ENCODE measurements at regions not wholly inside any gene's neighbourhood (a gene's known extent, or its start where the extent isn't known, plus 50 kb on each side); places are given as distances from the start of the nearest gene placed in this dataset.

DNA sequence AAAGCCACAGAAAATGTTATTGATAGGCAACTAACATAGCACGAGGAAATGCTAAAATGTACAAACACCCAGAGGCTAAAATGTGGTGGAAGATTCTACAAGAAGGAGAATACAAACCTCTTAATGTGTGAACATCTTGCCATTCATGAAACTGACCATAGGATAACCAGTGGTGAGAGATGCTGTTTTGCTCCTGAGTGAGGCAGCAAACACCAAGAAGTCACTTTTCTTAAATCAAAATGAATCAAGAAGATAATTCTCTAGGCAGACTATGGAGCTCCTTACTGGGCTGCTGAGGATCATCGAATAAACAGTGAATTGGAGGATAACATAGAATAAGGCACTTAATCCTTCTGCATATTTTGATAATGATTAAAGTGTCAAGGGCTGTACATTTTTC is 375.4 kb upstream of the SLITRK6 start:
- WGBS, 2 donors (ENCODE audit: low coverage in 1 of 2): 19 to 33% methylated on average over 2 of the region's 2 CpGs
- ATAC-seq: no peak
- no peaks in the 10 kb centered on the region for H3K4me1 ChIP-seq
- no peaks in the 10 kb centered on the region for H3K9me3 ChIP-seq
- TF ChIP-seq POLR2A (IDR thresholded peaks at IDR 0.05) (no peak), POLR2AphosphoS5 (IDR thresholded peaks at IDR 0.05) (no peak), EP300 (IDR thresholded peaks at IDR 0.05) (no peak)
- TF ChIP-seq, protein P1, sequence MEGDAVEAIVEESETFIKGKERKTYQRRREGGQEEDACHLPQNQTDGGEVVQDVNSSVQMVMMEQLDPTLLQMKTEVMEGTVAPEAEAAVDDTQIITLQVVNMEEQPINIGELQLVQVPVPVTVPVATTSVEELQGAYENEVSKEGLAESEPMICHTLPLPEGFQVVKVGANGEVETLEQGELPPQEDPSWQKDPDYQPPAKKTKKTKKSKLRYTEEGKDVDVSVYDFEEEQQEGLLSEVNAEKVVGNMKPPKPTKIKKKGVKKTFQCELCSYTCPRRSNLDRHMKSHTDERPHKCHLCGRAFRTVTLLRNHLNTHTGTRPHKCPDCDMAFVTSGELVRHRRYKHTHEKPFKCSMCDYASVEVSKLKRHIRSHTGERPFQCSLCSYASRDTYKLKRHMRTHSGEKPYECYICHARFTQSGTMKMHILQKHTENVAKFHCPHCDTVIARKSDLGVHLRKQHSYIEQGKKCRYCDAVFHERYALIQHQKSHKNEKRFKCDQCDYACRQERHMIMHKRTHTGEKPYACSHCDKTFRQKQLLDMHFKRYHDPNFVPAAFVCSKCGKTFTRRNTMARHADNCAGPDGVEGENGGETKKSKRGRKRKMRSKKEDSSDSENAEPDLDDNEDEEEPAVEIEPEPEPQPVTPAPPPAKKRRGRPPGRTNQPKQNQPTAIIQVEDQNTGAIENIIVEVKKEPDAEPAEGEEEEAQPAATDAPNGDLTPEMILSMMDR (IDR thresholded peaks at IDR 0.05): no peak
- H3K36me3 ChIP-seq: no peaks in the 10 kb centered on the region
- no peaks in the 10 kb centered on the region for H3K27me3 ChIP-seq
- H3K27ac ChIP-seq: no peak overlapping the region
- no peak overlapping the region for H3K4me3 ChIP-seq

- Histone ChIP-seq H3K4me1 (no peaks in the 10 kb centered on the region), H3K4me3 (no peak overlapping the region), H3K36me3 (no peaks in the 10 kb centered on the region), H3K27me3 (no peaks in the 10 kb centered on the region), H3K27ac (no peak overlapping the region), H3K9me3 (no peaks in the 10 kb centered on the region)
- WGBS, 2 donors (ENCODE audit: low coverage in 1 of 2): 43 to 52% methylated on average over 3 of the region's 3 CpGs
- ATAC-seq: no peak
- TF ChIP-seq, protein P1 (IDR thresholded peaks at IDR 0.05): no peak
- TF ChIP-seq EP300 (IDR thresholded peaks at IDR 0.05) (no peak), POLR2A (IDR thresholded peaks at IDR 0.05) (no peak), POLR2AphosphoS5 (IDR thresholded peaks at IDR 0.05) (no peak)
Observed at GRCh38 chr13:86172961-86173360, 373.7 kb upstream of the SLITRK6 start.

DNA sequence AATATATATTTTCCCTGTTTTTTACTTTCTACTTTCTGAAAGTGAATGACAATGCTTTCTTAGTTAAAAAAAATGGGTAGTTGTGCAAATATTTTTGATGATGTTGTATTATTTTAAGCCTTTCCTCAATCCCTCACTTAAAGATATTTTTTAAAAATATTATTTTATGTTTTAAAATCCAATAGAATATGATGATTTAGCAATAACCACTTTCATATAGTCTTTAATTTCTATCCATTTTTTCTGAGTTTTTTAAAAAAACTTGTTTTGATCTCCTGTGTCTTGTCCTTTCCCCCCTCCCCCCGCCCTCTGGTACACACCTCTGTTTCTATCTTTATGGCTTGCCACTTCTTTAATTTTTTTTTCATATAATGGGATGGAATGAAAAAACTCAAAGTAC is 362.0 kb upstream of the SLITRK6 start:
- 29 to 36% methylated on average over 1 of the region's 1 CpG for WGBS, 2 donors (ENCODE audit: low coverage in 1 of 2)
- no peak overlapping the region for H3K27ac ChIP-seq
- no peak for ATAC-seq
- no peaks in the 10 kb centered on the region for H3K36me3 ChIP-seq
- no peaks in the 10 kb centered on the region for H3K9me3 ChIP-seq
- TF ChIP-seq EP300 (IDR thresholded peaks at IDR 0.05) (no peak), POLR2AphosphoS5 (IDR thresholded peaks at IDR 0.05) (no peak), POLR2A (IDR thresholded peaks at IDR 0.05) (no peak)
- H3K4me1 ChIP-seq: no peaks in the 10 kb centered on the region
- H3K4me3 ChIP-seq: no peak overlapping the region
- H3K27me3 ChIP-seq: no peaks in the 10 kb centered on the region

GRCh38 chr13:86155756-86156155 is 356.5 kb upstream of the SLITRK6 start:
- no peak for ATAC-seq
- H3K9me3 ChIP-seq: no peaks in the 10 kb centered on the region
- H3K4me3 ChIP-seq: no peak overlapping the region
- WGBS, 2 donors (ENCODE audit: low coverage in 1 of 2): 76 to 80% methylated on average over 3 of the region's 3 CpGs
- no peaks in the 10 kb centered on the region for H3K36me3 ChIP-seq
- H3K27me3 ChIP-seq: no peaks in the 10 kb centered on the region
- TF ChIP-seq EP300 (IDR thresholded peaks at IDR 0.05) (no peak), POLR2A (IDR thresholded peaks at IDR 0.05) (no peak), POLR2AphosphoS5 (IDR thresholded peaks at IDR 0.05) (no peak)
- TF ChIP-seq, protein P1 (IDR thresholded peaks at IDR 0.05): no peak
- no peak overlapping the region for H3K27ac ChIP-seq
- H3K4me1 ChIP-seq: no peaks in the 10 kb centered on the region

DNA sequence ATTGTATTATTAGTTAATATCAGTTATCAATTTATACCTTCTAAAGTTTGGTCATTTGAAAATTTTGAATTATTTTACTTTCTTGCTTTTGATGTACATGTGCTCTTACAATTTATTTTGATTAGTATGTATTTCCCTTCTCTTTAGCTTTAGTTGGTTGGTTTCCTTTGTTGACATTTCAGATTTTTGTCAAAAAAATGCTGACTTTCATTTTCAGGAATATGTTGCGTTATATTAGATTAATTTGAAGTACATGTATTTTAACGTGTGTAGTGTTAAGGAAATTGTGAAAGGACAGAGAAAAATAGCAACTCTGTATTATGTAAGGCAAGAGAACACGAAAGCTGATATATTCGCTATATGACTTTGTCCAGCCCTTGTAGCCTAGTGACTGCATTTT is 342.9 kb upstream of the SLITRK6 start:
- no peak for TF ChIP-seq EP300 (IDR thresholded peaks at IDR 0.05)
- TF ChIP-seq, protein P1 (IDR thresholded peaks at IDR 0.05): no peak
- no peak for TF ChIP-seq POLR2A (IDR thresholded peaks at IDR 0.05)
- no peak for TF ChIP-seq POLR2AphosphoS5 (IDR thresholded peaks at IDR 0.05)
- WGBS, 2 donors (ENCODE audit: low coverage in 1 of 2): 81 to 82% methylated on average over 4 of the region's 4 CpGs
- ATAC-seq: no peak

More for the DNA sequence above, 342.9 kb upstream of the SLITRK6 start:
- no peaks in the 10 kb centered on the region for H3K36me3 ChIP-seq
- H3K4me1 ChIP-seq: no peaks in the 10 kb centered on the region
- H3K27ac ChIP-seq: no peak overlapping the region
- H3K4me3 ChIP-seq: no peak overlapping the region
- no peaks in the 10 kb centered on the region for H3K27me3 ChIP-seq
- H3K9me3 ChIP-seq: no peaks in the 10 kb centered on the region

All from gastroesophageal sphincter (tissue), 4 donors.